NCI-H1105 treated with DMSO at 0.1 percent for 48 hours (cell line): ENCODE measurements at regions not wholly inside any gene's neighbourhood (a gene's known extent, or its start where the extent isn't known, plus 50 kb on each side); places are given as distances from the start of the nearest gene placed in this dataset.
"Not testable (repeated sequence)": the region's sequence is repeated elsewhere in the genome, so short reads cannot be mapped to it uniquely, and the experiment has no call there.

Source experiments
- DNase-seq: peaks from one replicate; lab custom pipeline; 2025; lab: John Stamatoyannopoulos, UW

DNA sequence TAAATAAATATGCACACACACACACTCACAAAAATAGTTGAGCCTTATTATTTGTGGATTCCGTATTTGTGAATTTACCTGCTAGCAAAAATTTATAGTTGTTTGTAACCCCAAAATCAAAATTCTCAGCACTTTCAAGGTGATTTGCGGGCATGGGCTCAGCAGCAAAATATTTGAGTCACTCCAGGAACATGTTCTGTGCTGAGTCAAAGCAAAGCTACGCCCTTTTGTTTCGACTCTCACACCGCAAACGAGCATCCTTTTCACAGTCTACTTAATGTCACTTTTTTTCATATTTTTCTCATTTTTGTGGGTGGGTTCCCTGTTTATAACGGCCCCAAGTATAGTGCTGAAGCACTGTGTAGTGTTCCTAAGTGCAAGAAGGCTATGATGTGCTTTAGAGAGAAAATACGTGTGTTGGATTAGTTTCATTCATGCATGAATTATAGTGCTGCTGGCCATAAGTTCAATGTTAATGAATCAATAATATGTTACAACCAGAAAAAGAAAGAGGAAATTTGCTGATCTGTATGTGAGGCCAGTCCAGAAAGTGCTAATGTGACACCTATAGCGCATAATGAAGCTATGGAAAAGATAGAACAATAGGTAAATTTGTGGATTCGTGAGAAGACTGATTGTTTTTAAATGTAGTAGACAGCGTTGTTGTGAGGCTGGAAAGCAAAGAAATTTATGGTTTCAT is 723.2 kb upstream of the AGA start:
- no peak for DNase-seq

DNA sequence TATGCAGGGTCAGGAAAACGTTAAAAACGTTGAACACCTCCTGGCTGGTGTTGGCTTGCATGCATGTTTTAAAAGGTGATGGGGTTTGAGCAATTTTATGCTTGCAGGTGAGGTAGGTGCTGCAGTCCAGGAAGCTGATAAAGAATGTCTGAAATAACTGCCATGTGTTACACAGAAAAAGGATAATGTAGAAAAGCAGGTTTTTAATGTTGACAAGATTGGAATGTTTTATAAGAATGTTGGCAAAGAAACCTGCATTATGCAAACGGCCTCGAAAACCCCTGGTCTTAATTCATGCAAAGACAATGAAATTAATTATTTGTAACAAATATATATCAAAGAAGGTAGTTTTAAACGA is 723.7 kb upstream of the AGA start:
- DNase-seq = no peak

DNA sequence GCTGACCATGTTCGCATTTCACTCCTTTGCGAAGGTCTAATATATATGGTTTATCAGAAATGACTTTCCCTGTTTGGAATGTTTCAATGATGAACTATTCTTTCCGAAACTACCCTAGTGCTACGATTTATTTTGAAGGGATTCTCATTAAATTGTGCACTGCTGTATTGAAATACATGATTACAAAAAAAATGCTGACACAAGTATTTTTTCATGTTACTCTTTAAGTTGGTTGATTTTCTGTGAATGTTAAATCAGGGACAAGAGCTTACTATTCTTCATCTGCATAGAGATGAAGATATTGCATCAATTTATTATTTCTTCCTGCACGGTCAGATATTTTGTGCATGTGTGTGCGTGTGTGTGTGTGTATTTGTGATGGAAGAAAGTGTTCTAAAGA is 731.5 kb upstream of the AGA start:
- no peak for DNase-seq

DNA sequence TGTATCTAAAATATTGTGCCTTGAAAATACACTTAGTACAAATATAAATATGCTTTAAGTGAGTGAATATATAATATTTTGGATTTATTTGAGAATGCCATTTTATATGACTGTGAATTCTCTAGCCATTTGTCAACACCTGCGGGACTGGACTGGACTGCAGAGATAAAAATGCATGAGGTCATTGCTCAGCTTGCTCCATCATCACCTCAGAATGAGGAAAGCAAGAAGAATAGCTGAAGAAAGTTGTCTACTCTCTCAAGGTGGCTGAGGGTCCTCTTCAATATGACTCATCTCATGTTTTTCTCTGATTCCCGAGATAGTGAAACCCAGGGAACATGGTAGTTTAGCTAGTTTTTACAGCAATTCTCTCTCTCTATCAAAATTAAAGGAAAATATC is 732.5 kb upstream of the AGA start:
- no peak for DNase-seq

DNA sequence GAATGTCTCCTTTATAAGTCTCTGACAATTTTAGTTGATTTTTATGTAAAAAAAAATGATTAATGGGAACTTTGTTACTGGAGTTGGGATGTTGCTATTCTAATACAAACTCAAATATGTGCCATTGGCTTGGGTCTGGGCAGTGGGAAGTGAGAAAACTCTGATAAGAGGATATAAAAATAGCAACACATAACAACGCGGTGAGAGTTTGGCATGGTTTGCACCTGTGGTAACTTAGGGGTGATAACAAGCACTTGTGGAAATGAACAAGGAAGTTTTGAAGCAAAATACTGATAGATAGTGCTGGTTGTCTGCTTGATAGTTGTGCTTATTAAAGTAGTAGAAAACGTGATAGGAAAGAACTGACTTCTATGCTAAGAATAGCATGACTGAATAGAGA is 743.3 kb upstream of the AGA start:
- DNase-seq = no peak

DNA sequence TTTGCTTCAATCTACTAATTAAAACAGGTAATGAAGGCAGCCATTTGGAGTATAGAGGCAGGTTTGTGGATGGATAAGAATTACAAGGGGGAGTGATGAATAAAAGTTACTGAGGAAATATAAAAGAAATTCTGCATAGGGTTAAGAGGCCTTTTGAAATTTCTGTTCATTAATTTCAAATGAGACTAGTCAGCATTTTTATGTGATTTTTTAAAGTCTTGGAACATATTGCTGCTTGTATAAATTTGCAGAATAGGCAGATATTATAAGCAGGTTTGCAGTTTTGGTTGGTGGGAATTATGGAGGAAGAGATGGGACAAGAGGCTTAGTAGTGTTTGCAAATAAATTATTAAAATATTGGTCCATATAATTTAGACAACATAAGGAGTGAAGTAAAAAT is 750.4 kb upstream of the AGA start:
- no peak for DNase-seq

DNA sequence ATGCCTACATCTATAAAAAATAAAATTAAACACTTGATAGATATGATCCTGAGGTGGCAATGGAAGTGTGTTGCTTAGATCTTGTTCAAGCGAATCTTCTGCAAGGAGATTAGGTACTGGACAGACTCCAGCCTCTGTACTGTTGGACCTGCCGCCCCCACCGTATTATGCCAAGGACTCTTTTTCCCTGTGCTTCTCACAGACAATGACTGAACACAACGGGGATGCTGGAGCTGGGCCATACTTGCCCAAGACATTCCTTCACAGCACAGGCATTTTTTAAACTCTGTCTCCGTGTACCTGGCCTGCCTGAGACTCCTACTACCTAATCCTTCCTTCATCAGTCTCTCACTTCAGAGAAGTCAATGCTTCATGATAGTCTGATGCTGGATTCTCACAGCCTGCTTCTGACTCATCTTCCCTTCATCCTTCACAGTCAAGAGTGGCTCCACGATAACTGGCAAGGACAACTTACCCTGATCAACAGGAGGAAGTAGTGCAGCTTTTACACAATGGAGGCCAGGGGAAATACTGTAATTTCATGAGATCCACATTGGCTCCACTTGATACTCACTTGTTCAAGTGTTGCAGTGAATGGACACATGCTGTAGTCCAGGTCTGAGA is 754.6 kb upstream of the AGA start:
- no peak for DNase-seq

DNA sequence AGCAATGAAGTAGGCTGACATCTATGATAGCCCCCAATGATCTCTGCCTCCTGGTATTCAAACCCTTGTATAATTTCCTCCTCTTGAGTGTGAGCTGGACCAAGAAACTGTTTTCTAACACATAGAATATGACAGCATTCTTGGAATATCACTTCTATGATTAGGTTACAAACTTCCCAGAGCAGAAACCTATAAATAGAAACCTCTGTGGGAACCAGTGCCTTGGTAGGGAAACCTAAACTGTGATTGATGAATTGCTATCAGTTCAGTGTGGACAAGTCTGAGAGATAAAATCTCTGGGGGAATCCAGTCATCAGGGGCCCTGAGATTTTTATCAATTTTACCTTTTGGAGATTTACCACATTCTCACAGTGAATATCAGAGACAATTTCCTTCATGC is 756.5 kb upstream of the AGA start:
- no peak for DNase-seq

DNA sequence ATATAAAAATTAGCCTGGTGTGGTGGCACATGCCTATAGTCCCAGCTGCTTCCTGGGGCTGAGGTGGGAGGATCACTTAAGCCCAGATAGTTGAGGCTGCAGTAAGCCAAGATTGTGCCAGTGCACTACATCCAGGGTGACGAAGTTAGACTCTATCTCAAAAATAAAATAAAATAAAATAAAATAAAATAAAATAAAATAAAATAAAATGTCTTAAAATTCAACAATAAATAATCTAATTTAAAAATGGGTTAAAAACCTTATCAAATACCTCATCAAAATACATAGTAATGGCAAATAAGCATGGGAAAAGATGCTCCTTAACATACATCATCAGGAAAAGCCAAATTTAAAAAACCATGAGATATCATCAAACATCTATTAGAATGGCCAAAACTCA is 760.2 kb upstream of the AGA start:
- DNase-seq = no peak

DNA sequence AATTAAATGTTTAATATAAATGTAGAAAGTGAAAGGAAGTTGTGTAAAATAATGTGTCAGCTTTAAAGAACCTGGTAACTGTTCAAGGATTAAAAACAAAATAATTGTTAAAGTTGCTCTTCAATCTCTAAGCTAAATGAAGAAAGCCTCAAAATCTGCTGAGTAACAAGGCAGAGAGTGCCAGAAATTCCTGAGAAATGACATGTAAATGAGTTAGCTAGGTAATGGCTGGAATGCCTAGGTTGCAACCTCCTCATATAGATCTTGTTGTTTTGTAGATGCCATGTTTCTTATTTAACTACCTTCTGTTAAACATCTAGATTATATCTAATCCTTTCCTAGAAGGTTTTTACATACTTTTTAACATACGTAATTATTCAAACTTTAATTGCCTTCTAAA is 763.6 kb upstream of the AGA start:
- no peak for DNase-seq

DNA sequence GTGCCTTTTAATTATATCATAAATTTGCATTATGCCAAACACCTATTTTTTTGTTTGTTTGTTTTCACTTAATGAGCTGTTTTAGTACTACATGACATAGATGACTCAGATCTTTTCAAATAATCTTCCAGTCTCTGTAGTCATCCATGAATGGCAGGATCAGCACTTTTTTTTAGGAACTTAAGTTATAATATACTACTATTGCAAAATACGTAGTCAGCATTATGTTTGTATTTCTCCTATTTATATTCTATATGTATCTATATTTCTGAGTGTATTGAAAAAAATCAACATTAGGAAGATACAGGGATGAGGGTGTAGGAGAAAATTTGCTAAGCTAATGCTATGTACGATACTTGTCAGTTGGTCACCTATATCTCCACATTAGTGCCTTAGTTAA is 773.1 kb upstream of the AGA start:
- DNase-seq = no peak

DNA sequence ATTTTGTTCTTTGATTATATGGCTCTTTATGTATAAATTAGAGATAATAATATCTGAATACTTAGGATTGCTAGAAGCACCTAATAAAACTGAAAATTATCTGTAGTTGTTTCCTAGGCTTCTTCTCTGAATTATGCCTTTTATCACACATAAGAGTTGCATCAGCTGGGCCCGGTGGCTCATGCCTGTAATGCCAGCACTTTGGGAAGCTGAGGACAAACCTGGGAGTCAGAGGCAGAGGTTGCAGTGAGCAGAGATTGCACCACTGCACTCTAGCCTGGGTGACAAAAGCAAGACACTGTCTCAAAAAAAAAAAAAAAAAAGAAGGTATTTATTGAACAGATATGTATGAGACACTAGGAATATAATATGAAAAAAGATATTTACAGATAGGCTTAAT is 773.5 kb upstream of the AGA start:
- DNase-seq = no peak

DNA sequence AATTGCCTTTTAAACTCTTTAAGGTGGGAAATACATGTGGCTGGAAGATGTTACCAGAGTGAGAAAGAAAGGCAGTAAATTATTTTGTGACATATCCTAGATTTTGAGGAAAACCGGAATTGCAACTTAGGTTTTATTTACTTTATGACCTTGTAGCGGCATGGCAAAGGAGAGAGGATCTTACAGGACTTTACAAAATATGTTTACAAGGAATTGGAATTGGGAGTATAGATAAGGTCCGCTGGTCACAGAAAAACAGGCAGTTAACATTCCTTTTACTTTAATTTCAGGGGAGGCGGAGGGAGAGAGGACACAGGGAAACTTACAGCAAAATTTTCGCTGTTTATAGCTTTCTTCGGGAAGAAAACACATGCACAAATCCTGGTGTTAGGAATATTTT is 784.2 kb upstream of the AGA start:
- not testable (repeated sequence) for DNase-seq

DNA sequence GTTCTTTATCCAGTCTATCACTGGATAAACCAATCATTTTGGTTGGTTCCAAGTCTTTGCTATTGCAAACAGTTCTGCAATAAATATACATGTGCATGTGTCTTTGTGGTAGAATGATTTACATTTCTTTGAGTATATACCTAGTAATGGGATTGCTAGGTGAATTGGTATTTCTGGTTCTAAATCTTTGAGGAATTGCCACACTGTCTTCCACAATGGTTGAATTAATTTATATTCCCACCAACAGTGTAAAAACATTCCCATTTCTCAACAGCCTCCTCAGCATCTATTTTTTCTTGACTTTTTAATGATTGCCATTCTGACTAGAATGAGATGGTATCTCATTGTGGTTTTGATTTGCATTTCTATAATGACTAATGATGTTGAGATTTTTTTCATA is 791.7 kb upstream of the AGA start:
- DNase-seq = no peak

DNA sequence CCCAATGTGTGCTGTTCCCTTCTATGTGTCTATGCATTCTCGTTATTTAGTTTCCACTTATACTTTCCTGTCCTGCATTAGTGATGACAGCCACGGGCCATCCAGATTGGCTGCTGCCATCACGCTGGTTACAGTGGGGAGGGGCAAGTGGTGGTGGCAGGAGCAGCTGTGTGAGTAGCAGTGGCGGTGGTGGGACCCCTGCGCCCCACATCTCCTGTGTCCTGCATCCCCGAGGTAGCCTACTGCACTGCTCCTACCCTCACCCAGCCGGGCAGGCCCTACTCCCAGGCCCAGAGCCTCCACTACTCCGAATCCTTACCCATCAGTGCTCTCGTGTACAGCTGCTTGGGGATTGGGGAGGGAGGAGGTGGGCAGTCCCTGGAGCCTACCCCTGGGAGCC is 798.7 kb upstream of the AGA start:
- DNase-seq = no peak

DNA sequence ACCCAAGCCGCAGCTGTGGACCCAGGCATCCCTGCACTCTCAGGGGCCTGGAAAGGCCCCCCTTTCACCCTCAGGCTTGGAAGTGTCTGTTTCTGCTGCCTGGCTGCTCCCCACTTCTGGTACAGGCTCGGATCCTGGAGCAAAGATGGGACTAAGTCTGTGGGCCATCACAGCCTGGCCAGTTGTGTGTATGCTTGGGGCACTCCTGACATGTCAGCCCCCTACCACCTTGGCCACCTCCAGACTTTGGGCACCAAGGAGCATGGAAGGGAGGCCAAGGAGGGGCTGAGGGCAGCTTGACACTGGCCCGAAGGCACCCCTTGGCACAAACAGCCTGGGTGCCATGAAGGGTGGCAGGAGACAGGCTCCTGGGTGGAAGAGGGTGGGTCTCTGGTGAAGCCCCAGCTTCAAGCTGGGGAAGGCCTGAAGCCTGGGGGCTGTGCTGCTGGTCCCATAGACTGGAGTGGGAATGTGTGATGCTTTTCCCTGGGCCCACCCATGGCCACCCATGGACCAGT is 799.4 kb upstream of the AGA start:
- no peak for DNase-seq

DNA sequence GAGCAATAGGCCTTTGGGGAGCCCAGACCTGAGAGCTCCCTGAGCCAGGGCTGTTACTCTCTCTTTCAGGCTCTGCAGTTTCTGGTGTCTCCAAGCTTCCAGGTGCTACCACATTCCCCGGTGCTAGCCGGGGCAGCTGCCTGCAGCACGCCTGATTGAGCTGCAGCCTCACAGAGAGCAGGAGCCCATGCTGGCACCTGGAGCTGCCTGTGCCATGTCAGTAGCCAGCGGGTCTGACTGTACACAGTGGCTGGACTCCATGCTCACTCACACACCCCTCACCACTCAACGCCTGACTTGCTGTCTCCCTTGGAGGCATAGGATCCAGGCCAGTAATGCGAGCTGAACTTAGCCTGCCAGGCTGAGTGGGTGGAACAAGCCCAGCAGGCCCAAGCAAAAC is 800.4 kb upstream of the AGA start:
- DNase-seq = no peak

DNA sequence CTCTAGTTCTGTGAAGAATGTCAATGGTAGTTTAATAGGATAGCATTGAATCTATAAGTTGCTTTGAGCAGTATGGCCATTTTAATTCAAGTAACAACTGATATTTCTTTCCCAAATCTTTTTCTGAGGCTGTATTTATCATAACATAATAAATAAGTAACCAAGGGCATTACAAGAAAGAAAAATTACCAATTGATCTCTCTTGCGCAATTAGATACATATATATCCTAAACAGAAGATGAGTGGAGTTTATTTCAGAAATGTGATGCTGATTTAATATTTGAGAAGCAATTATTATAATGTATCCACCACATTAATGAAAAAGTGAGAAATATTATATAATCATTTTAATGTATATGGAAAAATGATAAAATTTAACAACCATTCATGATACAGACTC is 802.5 kb upstream of the AGA start:
- no peak for DNase-seq

DNA sequence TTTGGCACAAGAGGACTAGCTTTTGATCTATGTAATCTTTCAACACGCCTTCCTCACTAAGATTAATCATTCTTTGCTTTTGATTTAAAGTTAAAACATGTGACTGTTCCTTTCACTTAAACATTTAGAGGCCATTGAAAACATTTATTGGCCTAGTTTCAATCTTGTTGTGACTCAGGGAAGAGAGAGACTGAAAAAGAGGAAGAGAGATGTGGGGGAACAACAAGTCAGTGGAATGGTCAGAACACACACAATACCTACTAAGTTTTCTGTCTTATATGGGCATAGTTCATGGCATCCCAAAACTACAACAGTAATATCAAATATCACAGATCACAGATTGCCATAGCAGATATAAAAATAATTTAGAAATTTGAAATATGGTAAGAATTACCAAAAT is 812.9 kb upstream of the AGA start:
- no peak for DNase-seq

DNA sequence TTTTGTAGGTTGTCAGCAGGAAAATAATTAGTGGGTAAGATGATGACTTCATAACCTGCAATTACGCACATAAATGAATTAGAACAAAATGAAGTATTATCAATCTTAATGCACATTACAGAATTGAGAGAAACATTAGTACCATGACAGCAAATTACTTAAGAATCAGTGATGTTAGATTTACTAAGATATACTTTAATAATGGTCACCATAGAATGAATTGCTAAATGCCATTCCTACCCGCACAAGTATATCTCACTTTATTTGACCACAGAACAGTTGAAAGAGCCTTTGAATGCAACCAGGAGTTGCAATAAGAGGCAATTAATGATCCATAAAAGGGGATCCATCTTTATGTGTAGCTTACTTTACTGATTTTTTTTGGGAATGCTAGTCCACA is 816.4 kb upstream of the AGA start:
- DNase-seq = no peak

DNA sequence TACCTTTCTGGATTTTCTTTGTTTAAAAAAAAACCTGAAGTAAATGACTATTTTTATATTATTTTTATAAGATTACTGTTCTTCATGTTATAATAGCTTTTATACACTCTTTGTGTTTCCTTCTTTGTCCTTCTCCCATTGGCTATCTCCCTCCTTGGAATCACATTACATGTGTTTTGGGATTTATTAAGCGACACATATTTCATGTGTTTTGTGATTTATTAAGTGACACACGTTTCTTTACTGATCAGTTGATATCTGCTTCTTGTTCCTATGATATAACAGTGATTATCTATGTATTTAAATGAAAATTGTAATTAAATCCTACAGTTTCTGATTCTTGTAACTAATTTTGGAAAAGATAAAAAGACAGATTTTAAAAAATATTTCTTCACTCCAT is 817.3 kb upstream of the AGA start:
- DNase-seq = no peak

DNA sequence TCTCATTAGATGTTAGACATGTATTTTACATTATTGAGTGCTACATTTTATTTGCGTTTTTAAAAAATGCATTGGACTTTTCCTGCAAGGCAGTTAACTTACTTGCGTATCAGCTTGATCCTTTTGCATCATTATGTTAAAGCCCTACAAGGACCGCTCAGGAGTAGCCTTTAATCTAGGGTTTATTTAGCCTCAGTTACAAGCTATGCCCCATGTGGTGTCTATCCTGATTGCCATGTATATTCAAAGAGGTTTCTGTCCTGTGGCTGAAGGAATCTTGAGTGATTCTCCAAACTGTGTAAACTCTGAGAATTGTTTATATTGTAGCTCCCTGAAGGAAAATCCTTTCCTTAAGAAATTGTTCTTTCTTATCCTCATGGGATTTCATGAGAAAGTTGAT is 821.8 kb upstream of the AGA start:
- no peak for DNase-seq

DNA sequence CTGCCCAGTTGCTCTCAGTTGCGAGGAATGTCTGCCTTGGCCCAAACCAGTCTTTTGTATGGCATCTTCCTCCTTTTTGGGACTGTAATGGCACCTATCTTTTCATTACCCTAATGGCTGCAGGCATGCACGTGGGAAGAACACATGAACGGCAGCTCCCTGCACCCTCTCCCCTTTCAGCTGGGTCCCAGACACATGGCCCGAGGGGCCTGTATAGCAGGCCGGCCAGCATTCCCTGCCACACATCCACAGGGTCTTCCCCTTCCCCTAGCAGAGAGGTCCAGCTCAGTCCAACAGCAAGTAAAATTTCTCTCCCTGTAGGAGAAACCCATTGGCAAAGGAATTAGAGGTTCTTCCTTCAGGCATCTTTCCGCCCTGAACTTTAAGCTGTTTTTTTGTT is 829.1 kb upstream of the AGA start:
- no peak for DNase-seq

DNA sequence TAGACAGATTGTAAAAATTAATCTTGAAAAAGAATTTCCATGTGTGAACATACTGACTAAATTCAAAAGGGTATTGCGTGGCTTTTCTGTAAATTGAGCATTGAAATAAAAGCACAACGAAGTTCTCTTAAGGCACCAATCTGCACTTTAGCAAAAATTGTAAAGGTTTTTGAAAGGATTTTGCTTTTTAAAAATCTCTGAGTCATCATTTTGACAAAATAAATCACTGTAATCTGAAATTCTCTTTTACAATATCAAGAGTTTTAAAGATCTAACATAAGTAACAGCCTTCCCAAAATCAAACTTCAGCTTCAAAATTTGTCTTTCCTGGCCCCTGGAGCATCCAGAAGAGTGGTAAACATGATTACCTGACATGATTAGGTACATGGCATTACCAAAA is 830.9 kb upstream of the AGA start:
- no peak for DNase-seq
